Upper lobe of right lung (tissue), 1 donor: ENCODE measurements at regions not wholly inside any gene's neighbourhood (a gene's known extent, or its start where the extent isn't known, plus 50 kb on each side); places are given as distances from the start of the nearest gene placed in this dataset.
A peak's percentile ranks its signal among the peaks of the same experiment; 100 is the strongest.

Experiments used
- ATAC-seq: fragments of 200-7000 bp; cut with Tn5 transposase; one replicate; pipeline ENCODE4 v1.9.1; 2020; ENCODE audit warnings: mild to moderate bottlenecking, moderate library complexity
- DNase-seq: peaks from one replicate; pipeline ENCODE4 v3.0.0-alpha.2; 2020
- H3K27ac ChIP-seq: fragments of 200-600 bp; one replicate; pipeline ENCODE4 v1.8.0; 2022
- H3K27me3 ChIP-seq: fragments of 200-600 bp; one replicate; pipeline ENCODE4 v1.8.0; 2022; ENCODE audit warnings: mild to moderate bottlenecking
- H3K36me3 ChIP-seq: fragments of 200-600 bp; one replicate; pipeline ENCODE4 v1.8.0; 2022
- H3K4me1 ChIP-seq: fragments of 200-600 bp; one replicate; pipeline ENCODE4 v1.8.0; 2022
- H3K4me3 ChIP-seq: fragments of 200-600 bp; one replicate; pipeline ENCODE4 v1.8.0; 2022; ENCODE audit warnings: mild to moderate bottlenecking
- H3K9me3 ChIP-seq: fragments of 200-600 bp; one replicate; pipeline ENCODE4 v1.8.0; 2022
- CTCF ChIP-seq: fragments of 200-600 bp; IDR thresholded peaks from one replicate; pipeline ENCODE4 v1.8.0; 2022; ENCODE audit warnings: antibody characterized with exemption
- intact Hi-C: fragments of 100-400 bp; cut with DNase I; formaldehyde crosslinking; loops from one replicate; pipeline ENCODE4 v1.11.0; 2022
- donor health status: DM: no; HTN: yes; CAD: no; lungs with severe emphysema.

GRCh38 chr6:14275493-14275851 lies 157.9 kb downstream of the CD83 start:
- DNase-seq = no peak
- peaks cover 21% of the 10 kb centered on the region for H3K4me1 ChIP-seq
- no peak overlapping the region for H3K4me3 ChIP-seq
- no peak for ATAC-seq
- no peaks in the 10 kb centered on the region for H3K36me3 ChIP-seq
- no peak for TF ChIP-seq CTCF
- H3K27ac ChIP-seq = no peak overlapping the region
- intact Hi-C loops = no loop called here
- no peaks in the 10 kb centered on the region for H3K27me3 ChIP-seq
- H3K9me3 ChIP-seq = no peaks in the 10 kb centered on the region

DNA sequence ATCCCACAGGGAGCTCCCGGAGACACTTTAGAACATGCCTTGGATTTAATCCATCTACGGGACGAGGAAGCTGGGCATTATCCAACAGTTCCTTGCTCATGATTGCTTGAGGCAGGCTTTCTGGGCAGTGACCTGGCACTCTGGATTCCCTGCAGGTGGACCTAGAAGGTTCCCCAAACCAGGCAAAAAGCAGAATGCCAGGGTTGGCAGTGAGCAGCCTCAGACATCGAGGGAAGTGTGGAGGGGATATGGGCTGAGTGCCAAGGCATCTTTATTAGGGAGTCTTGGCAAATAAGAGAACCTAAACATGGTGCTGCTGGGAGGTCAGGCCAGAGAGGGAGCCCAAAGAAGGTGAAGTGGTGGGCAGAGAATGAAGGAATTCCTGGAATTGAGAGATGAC lies 158.5 kb downstream of the CD83 start:
- H3K9me3 ChIP-seq = no peaks in the 10 kb centered on the region
- no peak overlapping the region for H3K4me3 ChIP-seq
- no peak for DNase-seq
- no peaks in the 10 kb centered on the region for H3K27me3 ChIP-seq
- H3K36me3 ChIP-seq = no peaks in the 10 kb centered on the region
- no peak for TF ChIP-seq CTCF
- peak overlapping the region; percentile 42 for H3K27ac ChIP-seq
- ATAC-seq = no peak
- H3K4me1 ChIP-seq = peaks cover 21% of the 10 kb centered on the region
- intact Hi-C loops = no loop called here

- Histone ChIP-seq H3K36me3 (no peaks in the 10 kb centered on the region), H3K4me1 (peaks cover 21% of the 10 kb centered on the region), H3K4me3 (no peak overlapping the region), H3K27ac (peak overlapping the region; percentile 42), H3K9me3 (no peaks in the 10 kb centered on the region), H3K27me3 (no peaks in the 10 kb centered on the region)
- no peak for DNase-seq
- intact Hi-C loops = no loop called here
- TF ChIP-seq CTCF = no peak
- peak; percentile 72 for ATAC-seq
These were observed 159.3 kb downstream of the CD83 start for GRCh38 chr6:14276667-14277404.

DNA sequence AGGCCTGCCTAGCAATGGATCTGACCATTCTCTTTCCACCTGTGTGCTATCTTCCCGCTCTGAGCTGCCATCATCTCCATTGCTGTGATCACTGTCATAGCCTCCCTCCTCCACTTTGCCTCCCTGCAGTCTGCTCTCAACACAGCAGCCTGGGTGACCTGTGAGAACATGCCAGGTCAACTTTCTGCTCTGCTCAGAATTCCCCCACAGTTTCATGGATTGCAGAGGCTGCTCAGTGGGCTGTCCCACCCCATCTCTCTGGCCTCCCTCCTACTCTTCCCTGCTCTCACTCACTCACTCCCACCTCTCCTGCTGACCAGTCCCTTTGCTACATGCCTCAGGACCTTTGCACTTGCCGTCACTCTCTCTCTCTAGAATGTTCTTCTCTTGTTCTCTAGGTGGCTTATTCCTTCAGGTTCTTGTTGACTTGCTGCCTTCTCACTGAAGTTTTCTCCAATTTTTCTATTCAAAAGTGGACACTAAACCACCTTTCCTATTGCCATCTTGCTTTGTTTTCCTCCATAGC lies 159.9 kb downstream of the CD83 start:
- peak overlapping the region; percentile 36 for H3K27ac ChIP-seq
- DNase-seq (no peak), ATAC-seq (no peak)
- TF ChIP-seq CTCF = no peak
- H3K4me1 ChIP-seq = peaks cover 21% of the 10 kb centered on the region
- H3K9me3 ChIP-seq = no peaks in the 10 kb centered on the region
- H3K36me3 ChIP-seq = no peaks in the 10 kb centered on the region
- intact Hi-C loops = no loop called here
- H3K4me3 ChIP-seq = no peak overlapping the region
- no peaks in the 10 kb centered on the region for H3K27me3 ChIP-seq

DNA sequence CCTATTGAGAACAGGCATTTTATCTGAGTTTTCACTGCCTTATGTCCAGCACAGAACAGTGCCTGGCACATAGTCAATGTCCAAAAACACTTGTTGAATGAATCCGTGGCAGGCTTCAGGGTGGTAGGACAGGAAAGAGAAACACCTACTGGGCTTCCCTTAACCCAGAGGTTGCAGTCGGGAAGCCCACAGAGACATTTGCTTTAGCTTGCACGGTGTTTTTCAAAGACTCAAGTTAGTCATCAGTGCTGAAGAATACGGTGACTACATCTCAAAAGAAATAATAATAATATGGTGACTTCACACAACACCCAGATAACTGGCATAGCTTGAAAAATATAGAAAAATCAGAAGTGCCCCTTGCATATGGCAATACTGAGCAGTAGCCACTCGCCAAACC lies 160.4 kb downstream of the CD83 start:
- DNase-seq = no peak
- Histone ChIP-seq H3K4me1 (peaks cover 21% of the 10 kb centered on the region), H3K27me3 (no peaks in the 10 kb centered on the region), H3K36me3 (no peaks in the 10 kb centered on the region), H3K27ac (no peak overlapping the region), H3K4me3 (no peak overlapping the region), H3K9me3 (no peaks in the 10 kb centered on the region)
- intact Hi-C loops = no loop called here
- TF ChIP-seq CTCF = no peak
- no peak for ATAC-seq

DNA sequence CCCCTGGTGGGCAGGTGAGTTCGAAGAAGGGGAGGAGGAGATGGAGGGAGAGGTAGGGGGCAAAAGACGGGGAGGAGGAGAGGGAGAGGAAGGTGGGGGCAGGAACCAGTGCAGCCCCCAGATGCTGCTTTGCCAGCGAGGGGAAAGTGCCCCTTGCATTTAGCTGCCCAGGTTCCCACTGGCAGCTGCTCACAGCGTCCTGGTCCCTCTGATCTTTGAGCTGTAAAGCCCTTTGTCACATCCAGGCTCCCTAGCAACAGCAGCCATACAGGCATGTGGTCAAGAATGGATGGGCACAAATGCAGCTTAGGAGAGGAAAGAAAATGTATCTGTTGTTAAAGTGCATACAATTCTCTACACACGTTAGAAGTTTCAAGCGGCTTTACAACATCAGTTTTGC lies 160.9 kb downstream of the CD83 start:
- Histone ChIP-seq H3K27me3 (no peaks in the 10 kb centered on the region), H3K36me3 (no peaks in the 10 kb centered on the region), H3K4me3 (no peak overlapping the region), H3K27ac (no peak overlapping the region), H3K4me1 (peaks cover 21% of the 10 kb centered on the region), H3K9me3 (no peaks in the 10 kb centered on the region)
- TF ChIP-seq CTCF = no peak
- no peak for ATAC-seq
- DNase-seq = no peak
- intact Hi-C loops = no loop called here
